ENCODE measurements at regions not wholly inside any gene's neighbourhood (a gene's known extent, or its start where the extent isn't known, plus 50 kb on each side); places are given as distances from the start of the nearest gene placed in this dataset.

GRCh38 chr15:70276401-70276800 is 178.7 kb upstream of the TLE3 start:
- TF ChIP-seq EP300 (IDR thresholded peaks at IDR 0.05) (no peak), POLR2AphosphoS5 (IDR thresholded peaks at IDR 0.05) (no peak), CTCF (IDR thresholded peaks at IDR 0.05) (no peak), POLR2A (IDR thresholded peaks at IDR 0.05) (no peak)
- H3K9me3 ChIP-seq: no peaks in the 10 kb centered on the region
- 61 to 82% (median 73%) methylated on average over 3 of the region's 3 CpGs for WGBS, 5 donors
- intact Hi-C loops (cut with DNase I; ENCODE audit: low total_unique reads): no loop called here
- no peaks in the 10 kb centered on the region for H3K36me3 ChIP-seq
- peaks cover 0 to 7% (median 4%) of the 10 kb centered on the region in 4 donors for H3K4me1 ChIP-seq
- no peak overlapping the region for H3K4me3 ChIP-seq
- no peak for DNase-seq
- H3K27ac ChIP-seq: no peak overlapping the region
- H3K27me3 ChIP-seq: no peaks in the 10 kb centered on the region

DNA sequence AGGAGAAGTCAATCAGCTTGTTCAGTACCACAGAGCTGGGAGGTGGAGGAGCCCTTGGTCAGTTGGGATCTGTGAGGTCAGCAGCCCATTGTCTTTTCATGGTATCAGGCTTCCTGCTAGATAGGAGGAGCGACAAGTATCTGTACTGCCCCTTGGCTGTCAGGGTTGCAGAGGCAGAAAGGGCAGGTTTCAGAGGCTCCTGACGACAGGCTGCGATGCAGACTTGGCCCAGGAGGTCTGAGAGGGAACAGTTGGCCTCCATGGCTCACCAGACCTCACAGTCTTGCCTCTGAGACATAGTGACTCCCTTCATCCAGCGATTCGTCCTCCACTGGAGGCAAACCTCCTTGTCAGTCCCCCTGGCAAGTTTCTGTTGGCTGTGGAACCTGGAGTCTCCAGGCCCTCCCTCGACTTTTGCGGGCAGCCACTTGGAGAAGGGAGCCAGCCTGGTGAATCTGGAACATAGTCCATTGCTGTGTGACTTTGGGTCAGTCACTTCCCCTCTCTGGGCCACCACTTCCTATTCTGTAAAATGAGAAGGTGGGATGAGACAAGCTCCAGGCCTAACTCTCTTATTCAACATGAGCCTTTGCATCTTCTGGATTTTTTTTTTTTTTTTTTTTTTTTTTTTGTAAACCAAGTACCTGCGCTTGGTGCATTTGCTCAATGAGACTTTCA is 177.9 kb upstream of the TLE3 start:
- no peak overlapping the region for H3K27ac ChIP-seq
- H3K27me3 ChIP-seq: no peaks in the 10 kb centered on the region
- no peak for DNase-seq
- no peak overlapping the region for H3K4me3 ChIP-seq
- H3K36me3 ChIP-seq: no peaks in the 10 kb centered on the region
- intact Hi-C loops (cut with DNase I; ENCODE audit: low total_unique reads): no loop called here
- TF ChIP-seq POLR2AphosphoS5 (IDR thresholded peaks at IDR 0.05) (no peak), POLR2A (IDR thresholded peaks at IDR 0.05) (no peak), CTCF (IDR thresholded peaks at IDR 0.05) (no peak), EP300 (IDR thresholded peaks at IDR 0.05) (no peak)
- H3K9me3 ChIP-seq: no peaks in the 10 kb centered on the region
- H3K4me1 ChIP-seq: peaks cover 7 to 14% (median 11%) of the 10 kb centered on the region in 4 donors
- WGBS, 5 donors: 89 to 96% (median 95%) methylated on average over 7 to 8 of the region's 8 CpGs

DNA sequence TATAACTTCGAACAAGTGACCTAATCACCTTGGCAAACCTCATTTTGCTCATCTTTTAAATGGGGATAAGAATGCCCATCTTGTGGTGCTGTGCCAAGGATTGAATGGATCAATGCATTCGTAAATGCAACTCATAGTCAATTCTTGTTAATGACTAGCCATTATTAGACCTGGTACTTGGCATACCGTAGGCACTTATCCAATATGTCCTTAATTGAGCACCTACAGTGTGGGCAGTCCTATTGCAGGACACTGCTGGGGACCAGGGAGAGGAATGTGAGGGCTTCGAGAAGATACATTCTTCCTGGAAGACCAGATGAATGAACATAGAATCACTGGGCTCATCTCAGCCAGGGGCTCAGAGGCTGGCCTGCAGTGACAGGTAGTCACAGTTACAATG is 177.2 kb upstream of the TLE3 start:
- Histone ChIP-seq H3K27ac (no peak overlapping the region), H3K27me3 (no peaks in the 10 kb centered on the region), H3K36me3 (no peaks in the 10 kb centered on the region), H3K4me3 (no peak overlapping the region), H3K4me1 (peaks cover 13 to 21% (median 17%) of the 10 kb centered on the region in 4 donors), H3K9me3 (no peaks in the 10 kb centered on the region)
- TF ChIP-seq POLR2A (IDR thresholded peaks at IDR 0.05) (no peak), EP300 (IDR thresholded peaks at IDR 0.05) (no peak), CTCF (IDR thresholded peaks at IDR 0.05) (no peak), POLR2AphosphoS5 (IDR thresholded peaks at IDR 0.05) (no peak)
- intact Hi-C loops (cut with DNase I; ENCODE audit: low total_unique reads): no loop called here
- 75 to 94% (median 85%) methylated on average over 4 of the region's 4 CpGs for WGBS, 5 donors
- no peak for DNase-seq

- H3K9me3 ChIP-seq: no peaks in the 10 kb centered on the region
- peaks cover 15 to 27% (median 21%) of the 10 kb centered on the region in 4 donors for H3K4me1 ChIP-seq
- no peak overlapping the region for H3K27ac ChIP-seq
- TF ChIP-seq POLR2AphosphoS5 (IDR thresholded peaks at IDR 0.05) (no peak), POLR2A (IDR thresholded peaks at IDR 0.05) (no peak), CTCF (IDR thresholded peaks at IDR 0.05) (no peak), EP300 (IDR thresholded peaks at IDR 0.05) (no peak)
- intact Hi-C loops (cut with DNase I; ENCODE audit: low total_unique reads): no loop called here
- no peak overlapping the region for H3K4me3 ChIP-seq
- 85 to 92% (median 90%) methylated on average over 3 of the region's 3 CpGs for WGBS, 5 donors
- DNase-seq: no peak
- no peaks in the 10 kb centered on the region for H3K36me3 ChIP-seq
- no peaks in the 10 kb centered on the region for H3K27me3 ChIP-seq
Measured at GRCh38 chr15:70274255-70274880, 176.7 kb upstream of the TLE3 start.

Measured in stomach (tissue), 8 donors.